GM13976 (cell line): ENCODE measurements at regions not wholly inside any gene's neighbourhood (a gene's known extent, or its start where the extent isn't known, plus 50 kb on each side); places are given as distances from the start of the nearest gene placed in this dataset.
A peak's percentile ranks its signal among the peaks of the same experiment; 100 is the strongest.

Experiments used
- DNase-seq: peaks from one replicate; pipeline ENCODE4 v3.0.0; 2012; ENCODE audit warnings: low spot score
- in situ Hi-C: fragments of 300-500 bp; cut with MboI; formaldehyde crosslinking; loops from one replicate; pipeline ENCODE4 v1.12.0; 2022; ENCODE audit warnings: low sequenced_read_pairs, mixed read lengths, inconsistent platforms; ENCODE audit not compliant: unreplicated experiment
- TF ChIP-seq, protein P1 (sequence below): IDR thresholded peaks from 2 replicates; pipeline ENCODE4 v1.5.1; 2012; ENCODE audit warnings: borderline replicate concordance, mild to moderate bottlenecking; ENCODE audit not compliant: insufficient read depth; ENCODE audit errors: extremely low read depth, missing control alignments, control extremely low read depth

DNA sequence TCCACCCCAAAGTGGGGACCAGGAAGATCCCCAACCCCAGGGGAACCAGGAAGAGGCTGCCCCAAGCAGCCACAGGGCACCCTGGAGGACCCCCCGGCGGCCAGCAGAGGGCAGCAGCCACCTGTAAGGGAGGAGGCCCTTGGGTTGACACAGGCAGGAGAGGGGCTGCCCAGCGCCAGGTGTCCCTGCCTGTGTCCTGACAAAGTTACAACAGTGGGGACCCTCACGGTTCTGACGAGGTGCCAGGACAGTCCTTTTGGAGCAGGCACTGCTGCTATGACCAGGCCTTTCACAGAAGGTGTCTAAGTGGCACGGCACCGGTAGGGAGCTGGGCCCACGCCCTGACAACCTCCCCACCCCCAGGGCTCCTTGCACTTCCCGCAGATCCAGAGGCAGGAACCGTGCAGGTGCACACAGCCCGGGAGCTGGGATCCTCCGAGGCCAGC, 176.7 kb downstream of the BMP7 start:
- peak; percentile 86 for DNase-seq
- TF ChIP-seq, protein P1, sequence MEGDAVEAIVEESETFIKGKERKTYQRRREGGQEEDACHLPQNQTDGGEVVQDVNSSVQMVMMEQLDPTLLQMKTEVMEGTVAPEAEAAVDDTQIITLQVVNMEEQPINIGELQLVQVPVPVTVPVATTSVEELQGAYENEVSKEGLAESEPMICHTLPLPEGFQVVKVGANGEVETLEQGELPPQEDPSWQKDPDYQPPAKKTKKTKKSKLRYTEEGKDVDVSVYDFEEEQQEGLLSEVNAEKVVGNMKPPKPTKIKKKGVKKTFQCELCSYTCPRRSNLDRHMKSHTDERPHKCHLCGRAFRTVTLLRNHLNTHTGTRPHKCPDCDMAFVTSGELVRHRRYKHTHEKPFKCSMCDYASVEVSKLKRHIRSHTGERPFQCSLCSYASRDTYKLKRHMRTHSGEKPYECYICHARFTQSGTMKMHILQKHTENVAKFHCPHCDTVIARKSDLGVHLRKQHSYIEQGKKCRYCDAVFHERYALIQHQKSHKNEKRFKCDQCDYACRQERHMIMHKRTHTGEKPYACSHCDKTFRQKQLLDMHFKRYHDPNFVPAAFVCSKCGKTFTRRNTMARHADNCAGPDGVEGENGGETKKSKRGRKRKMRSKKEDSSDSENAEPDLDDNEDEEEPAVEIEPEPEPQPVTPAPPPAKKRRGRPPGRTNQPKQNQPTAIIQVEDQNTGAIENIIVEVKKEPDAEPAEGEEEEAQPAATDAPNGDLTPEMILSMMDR = peak; percentile 80
- in situ Hi-C loops = loop anchor here (10.0 to 25.0 kb wide), 2 partner anchors 235 to 398 kb away; partner anchors contain the start of gene SPO11

DNA sequence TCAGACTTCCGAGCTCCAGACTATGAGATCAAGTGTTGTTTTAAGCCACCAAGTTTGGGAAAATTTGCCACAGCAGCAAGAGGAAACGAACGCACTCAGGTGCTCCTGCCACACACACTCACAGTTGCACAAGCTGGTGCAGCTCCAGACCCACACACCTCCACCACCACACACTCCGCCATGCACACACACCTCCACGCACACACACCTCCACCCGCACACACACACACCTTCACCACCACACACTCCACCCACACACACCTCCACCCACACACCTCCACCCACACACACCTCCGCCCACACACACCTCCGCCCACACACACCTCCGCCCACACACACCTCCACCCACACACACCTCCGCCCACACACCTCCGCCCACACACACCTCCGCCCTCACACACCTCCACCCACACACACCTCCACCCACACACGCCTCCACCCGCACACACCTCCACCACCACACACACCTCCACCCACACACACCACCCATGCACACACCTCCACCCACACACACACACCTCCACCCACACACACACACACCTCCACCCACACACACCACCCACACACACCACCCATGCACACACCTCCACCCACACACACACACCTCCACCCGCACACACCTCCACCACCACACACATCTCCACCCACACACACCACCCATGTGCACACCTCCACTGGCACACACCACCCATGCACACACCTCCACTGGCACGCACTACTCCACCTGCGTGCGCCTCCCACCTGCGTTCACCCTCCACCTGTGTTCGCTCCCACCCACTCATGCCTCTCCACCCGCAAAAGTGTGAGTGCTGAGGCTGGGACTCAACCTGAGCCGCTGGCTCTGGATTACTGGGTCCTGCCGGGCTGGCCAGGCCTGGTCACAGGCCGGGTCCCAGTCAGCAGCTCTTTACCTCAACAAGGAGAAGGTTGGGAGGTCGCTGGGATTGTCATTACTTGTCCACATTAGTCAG, 175.6 kb downstream of the BMP7 start:
- TF ChIP-seq, protein P1 = no peak
- in situ Hi-C loops = loop anchor here (25.0 kb wide), 1 partner anchor 396 kb away; no protein-coding TSS in a partner anchor

DNA sequence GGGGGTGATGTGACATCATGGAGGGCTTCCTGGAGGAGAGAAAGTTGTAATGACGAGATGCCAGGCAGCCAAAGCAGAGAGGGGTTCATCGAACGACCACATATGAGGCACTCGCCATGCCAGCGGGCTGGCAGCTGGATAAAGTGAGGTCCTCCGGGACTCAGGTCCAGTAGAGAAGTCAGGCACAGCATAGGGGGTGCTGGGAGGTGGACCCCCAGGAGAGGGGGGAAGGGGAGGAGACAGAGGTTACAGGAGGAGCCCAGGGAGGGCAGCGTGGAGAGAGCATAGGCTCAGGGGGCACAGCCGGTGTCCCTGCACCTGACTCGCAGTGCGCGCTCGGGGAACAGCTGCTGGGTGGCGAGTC, 174.7 kb downstream of the BMP7 start:
- TF ChIP-seq, protein P1 = no peak
- in situ Hi-C loops = loop anchor here (25.0 kb wide), 1 partner anchor 396 kb away; no protein-coding TSS in a partner anchor
- no peak for DNase-seq

More for the DNA sequence above, 175.6 kb downstream of the BMP7 start:
- DNase-seq = no peak

DNA sequence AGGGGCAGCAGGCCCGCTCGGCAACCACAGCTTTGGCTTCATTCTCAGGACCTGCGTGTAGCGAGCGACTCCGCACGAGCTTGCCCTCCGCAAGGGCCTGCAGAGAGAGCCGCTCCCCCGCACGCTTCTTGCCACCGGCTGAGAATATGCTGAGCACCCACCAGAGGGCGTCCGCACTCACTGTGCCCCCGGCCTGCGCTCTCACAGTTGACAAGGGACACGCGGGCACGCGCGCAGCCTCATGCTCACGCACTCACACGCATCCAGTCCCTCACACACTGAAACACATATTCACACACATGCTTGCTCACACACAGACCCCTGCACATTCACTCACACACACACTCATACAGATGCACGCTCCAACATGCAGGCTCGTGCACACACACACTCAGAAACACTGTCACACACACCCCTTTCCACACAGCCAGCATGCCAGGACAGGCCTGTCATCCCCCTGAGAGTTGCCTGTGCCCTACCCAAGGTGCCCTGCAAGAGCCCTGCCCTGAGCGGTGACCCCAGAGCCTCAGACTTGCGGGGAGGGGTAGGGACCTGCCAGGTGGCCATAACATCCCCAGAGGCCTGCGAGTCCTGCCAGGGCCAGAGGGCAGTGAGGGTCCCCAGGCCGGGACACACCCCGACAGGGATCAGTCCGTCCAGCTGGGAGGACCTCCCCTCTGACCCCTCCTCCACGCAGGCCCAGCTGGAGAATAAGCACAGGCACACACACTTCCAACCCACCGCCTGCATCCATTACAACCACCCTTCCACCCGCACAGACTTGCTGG, 174.1 kb downstream of the BMP7 start:
- TF ChIP-seq, protein P1 = peak; percentile 80
- in situ Hi-C loops = loop anchor here (25.0 kb wide), 1 partner anchor 395 kb away; no protein-coding TSS in a partner anchor
- DNase-seq = peak; percentile 86

DNA sequence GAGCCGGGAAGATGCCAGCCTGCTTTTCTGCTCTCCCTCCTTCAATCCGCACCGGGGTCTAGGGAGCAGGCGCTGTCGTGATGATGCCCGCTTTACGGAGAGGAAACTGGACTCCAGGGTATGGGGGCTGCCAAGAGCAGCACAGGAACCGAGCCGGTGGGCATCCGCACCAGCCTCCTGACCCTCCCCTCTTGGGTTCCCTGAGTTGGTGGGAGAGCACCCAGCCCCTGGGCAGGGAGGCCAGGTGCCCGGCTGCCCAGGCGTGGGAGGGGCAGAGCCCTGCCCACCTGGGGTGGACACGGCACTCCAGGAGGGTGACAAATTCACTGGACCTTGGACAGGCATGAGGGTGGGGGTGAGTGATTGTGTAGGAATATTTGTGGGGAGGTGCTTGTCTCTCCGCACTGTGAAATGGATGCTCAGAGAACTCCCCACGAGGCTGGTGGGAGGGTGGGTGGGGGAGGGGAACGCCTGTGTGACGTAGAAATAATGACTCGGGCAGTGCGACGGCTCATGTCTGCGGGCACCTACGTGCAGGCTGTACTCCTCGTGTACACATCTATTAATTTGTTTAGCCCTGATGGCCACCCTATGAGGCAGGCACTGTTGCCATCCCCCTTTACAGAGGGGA, 173.4 kb downstream of the BMP7 start:
- no peak for DNase-seq
- in situ Hi-C loops = loop anchor here (25.0 kb wide), 1 partner anchor 394 kb away; no protein-coding TSS in a partner anchor
- TF ChIP-seq, protein P1 = no peak

DNA sequence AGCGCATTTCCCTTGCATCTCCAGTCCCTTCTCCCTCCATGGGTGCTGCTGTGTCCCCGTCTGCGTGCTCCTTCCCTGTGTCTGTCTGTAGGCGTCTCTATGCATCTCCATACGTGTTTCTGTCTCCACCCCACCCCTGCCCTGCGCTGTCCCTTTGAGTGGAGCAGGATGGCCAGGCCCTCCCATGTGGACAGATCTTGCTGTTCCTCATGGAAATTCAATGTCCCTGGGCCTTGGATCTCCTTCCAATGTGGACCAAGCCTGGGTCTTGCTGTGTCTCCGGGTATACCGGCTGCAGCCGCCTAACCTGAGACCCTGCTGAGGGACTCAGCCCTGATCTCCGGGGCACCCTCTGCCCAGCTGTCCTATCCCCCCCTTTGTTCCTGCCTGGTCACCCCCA, 172.7 kb downstream of the BMP7 start:
- TF ChIP-seq, protein P1 = no peak
- no peak for DNase-seq
- in situ Hi-C loops = loop anchor here (25.0 kb wide), 1 partner anchor 394 kb away; no protein-coding TSS in a partner anchor
